ENCODE measurements at regions not wholly inside any gene's neighbourhood (a gene's known extent, or its start where the extent isn't known, plus 50 kb on each side); places are given as distances from the start of the nearest gene placed in this dataset.
A peak's percentile ranks its signal among the peaks of the same experiment; 100 is the strongest.

DNA sequence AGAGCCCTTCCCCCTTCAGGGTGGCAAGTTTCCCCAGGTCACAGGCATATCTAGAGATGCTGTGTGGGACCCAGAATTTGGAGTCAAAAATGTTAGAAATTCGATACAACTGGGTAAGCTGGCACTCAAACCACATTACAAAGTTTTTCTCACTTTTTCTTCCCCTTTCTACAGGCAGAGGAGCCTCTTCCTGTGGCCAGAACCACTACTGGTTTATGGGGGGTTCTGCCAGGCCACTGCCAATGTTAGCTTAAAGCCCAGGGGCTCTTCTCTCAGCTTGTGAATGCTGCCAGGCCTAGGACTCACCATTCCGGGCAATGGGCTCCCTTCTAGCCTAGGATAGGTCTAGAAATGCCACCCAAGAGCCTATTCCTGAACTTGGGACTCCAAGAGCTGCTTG, 617.9 kb upstream of the PHF14 start:
- DNase-seq (ENCODE audit: low read depth in 6 of 9, low spot score in 9 of 9), result no peak
- no peaks in the 10 kb centered on the region for H3K27me3 ChIP-seq (ENCODE audit: control insufficient read depth in 2 of 2, insufficient read depth in 1 of 2, low read length in 1 of 2)
- no peak overlapping the region for H3K27ac ChIP-seq (ENCODE audit: low read depth in 1 of 2, low read length in 1 of 2)
- no peaks in the 10 kb centered on the region for H3K36me3 ChIP-seq (ENCODE audit: control insufficient read depth in 2 of 2, insufficient read depth in 2 of 2, low read length in 1 of 2)
- H3K4me1 ChIP-seq (ENCODE audit: control insufficient read depth in 2 of 2, insufficient read depth in 2 of 2, low read length in 2 of 2), result no peaks in the 10 kb centered on the region
- H3K4me3 ChIP-seq (ENCODE audit: low read length in 2 of 2), result no peak overlapping the region
- WGBS, result 46% methylated on average over 2 of the region's 2 CpGs
- H3K9me3 ChIP-seq (ENCODE audit: control insufficient read depth in 2 of 2, insufficient read depth in 1 of 2, low read length in 1 of 2), result no peaks in the 10 kb centered on the region

GRCh38 chr7:10360050-10360449, 613.6 kb upstream of the PHF14 start:
- Histone ChIP-seq H3K4me3 (ENCODE audit: low read length in 2 of 2) (no peak overlapping the region), H3K27ac (ENCODE audit: low read depth in 1 of 2, low read length in 1 of 2) (no peak overlapping the region), H3K4me1 (ENCODE audit: control insufficient read depth in 2 of 2, insufficient read depth in 2 of 2, low read length in 2 of 2) (no peaks in the 10 kb centered on the region), H3K36me3 (ENCODE audit: control insufficient read depth in 2 of 2, insufficient read depth in 2 of 2, low read length in 1 of 2) (no peaks in the 10 kb centered on the region), H3K27me3 (ENCODE audit: control insufficient read depth in 2 of 2, insufficient read depth in 1 of 2, low read length in 1 of 2) (no peaks in the 10 kb centered on the region), H3K9me3 (ENCODE audit: control insufficient read depth in 2 of 2, insufficient read depth in 1 of 2, low read length in 1 of 2) (peaks cover 0 to 3% of the 10 kb centered on the region in 2 donors)
- WGBS, result 67% methylated on average over 3 of the region's 3 CpGs
- no peak for DNase-seq (ENCODE audit: low read depth in 6 of 9, low spot score in 9 of 9)

DNA sequence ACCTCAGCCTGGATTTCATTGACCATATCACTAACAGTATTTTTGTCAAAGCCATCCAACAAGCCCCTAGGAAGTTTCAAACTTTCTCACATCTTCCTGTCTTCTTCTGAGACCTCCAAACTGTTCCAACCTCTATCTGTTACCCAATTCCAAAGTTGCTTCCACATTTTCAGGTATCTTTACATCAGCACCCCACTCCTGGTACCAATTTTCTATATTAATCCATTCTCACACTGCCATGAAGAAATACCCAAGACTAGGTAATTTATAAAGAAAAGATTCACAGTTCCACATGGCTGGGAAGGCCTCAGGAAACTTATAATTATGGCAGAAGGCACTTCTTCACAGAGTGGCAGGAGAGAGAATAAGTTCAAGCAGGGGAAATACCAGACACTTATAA, 571.9 kb upstream of the PHF14 start:
- Histone ChIP-seq H3K27me3 (ENCODE audit: control insufficient read depth in 2 of 2, insufficient read depth in 1 of 2, low read length in 1 of 2) (no peaks in the 10 kb centered on the region), H3K9me3 (ENCODE audit: control insufficient read depth in 2 of 2, insufficient read depth in 1 of 2, low read length in 1 of 2) (peaks cover 0 to 8% of the 10 kb centered on the region in 2 donors), H3K4me3 (ENCODE audit: low read length in 2 of 2) (no peak overlapping the region), H3K4me1 (ENCODE audit: control insufficient read depth in 2 of 2, insufficient read depth in 2 of 2, low read length in 2 of 2) (no peaks in the 10 kb centered on the region), H3K36me3 (ENCODE audit: control insufficient read depth in 2 of 2, insufficient read depth in 2 of 2, low read length in 1 of 2) (no peaks in the 10 kb centered on the region), H3K27ac (ENCODE audit: low read depth in 1 of 2, low read length in 1 of 2) (no peak overlapping the region)
- no peak for DNase-seq (ENCODE audit: low read depth in 6 of 9, low spot score in 9 of 9)

- Histone ChIP-seq H3K27me3 (ENCODE audit: control insufficient read depth in 2 of 2, insufficient read depth in 1 of 2, low read length in 1 of 2) (no peaks in the 10 kb centered on the region), H3K4me3 (ENCODE audit: low read length in 2 of 2) (no peak overlapping the region), H3K4me1 (ENCODE audit: control insufficient read depth in 2 of 2, insufficient read depth in 2 of 2, low read length in 2 of 2) (no peaks in the 10 kb centered on the region), H3K9me3 (ENCODE audit: control insufficient read depth in 2 of 2, insufficient read depth in 1 of 2, low read length in 1 of 2) (no peaks in the 10 kb centered on the region), H3K36me3 (ENCODE audit: control insufficient read depth in 2 of 2, insufficient read depth in 2 of 2, low read length in 1 of 2) (no peaks in the 10 kb centered on the region), H3K27ac (ENCODE audit: low read depth in 1 of 2, low read length in 1 of 2) (no peak overlapping the region)
- DNase-seq (ENCODE audit: low read depth in 6 of 9, low spot score in 9 of 9), result peak in 7 of 9 donors; percentile 1 to 45 (median 25)
- WGBS, result 16% methylated on average over 3 of the region's 3 CpGs
These were observed 561.2 kb upstream of the PHF14 start for GRCh38 chr7:10412422-10413019.

DNA sequence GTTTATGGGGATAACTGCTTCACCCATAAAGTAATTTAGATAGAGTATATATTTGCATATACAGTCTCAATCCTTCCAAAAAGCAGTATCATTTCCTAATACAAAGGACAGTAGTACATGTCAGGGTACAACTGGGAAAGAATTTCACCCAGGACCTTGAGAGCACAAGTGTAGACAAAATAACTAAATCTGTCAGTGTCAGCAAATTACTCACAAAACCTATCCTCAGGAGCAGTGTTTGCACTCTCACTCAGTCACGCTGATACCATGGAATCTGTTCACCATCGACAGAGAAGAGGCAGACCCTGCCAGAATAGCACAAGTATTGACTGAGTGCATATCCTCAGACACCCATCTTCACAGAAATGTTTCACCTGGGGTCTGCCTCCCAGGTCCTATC, 554.7 kb upstream of the PHF14 start:
- no peaks in the 10 kb centered on the region for H3K4me1 ChIP-seq (ENCODE audit: control insufficient read depth in 2 of 2, insufficient read depth in 2 of 2, low read length in 2 of 2)
- H3K27me3 ChIP-seq (ENCODE audit: control insufficient read depth in 2 of 2, insufficient read depth in 1 of 2, low read length in 1 of 2), result no peaks in the 10 kb centered on the region
- no peaks in the 10 kb centered on the region for H3K9me3 ChIP-seq (ENCODE audit: control insufficient read depth in 2 of 2, insufficient read depth in 1 of 2, low read length in 1 of 2)
- H3K27ac ChIP-seq (ENCODE audit: low read depth in 1 of 2, low read length in 1 of 2), result no peak overlapping the region
- WGBS, result 90% methylated on average over 2 of the region's 2 CpGs
- H3K4me3 ChIP-seq (ENCODE audit: low read length in 2 of 2), result no peak overlapping the region
- DNase-seq (ENCODE audit: low read depth in 6 of 9, low spot score in 9 of 9), result no peak
- H3K36me3 ChIP-seq (ENCODE audit: control insufficient read depth in 2 of 2, insufficient read depth in 2 of 2, low read length in 1 of 2), result no peaks in the 10 kb centered on the region

DNA sequence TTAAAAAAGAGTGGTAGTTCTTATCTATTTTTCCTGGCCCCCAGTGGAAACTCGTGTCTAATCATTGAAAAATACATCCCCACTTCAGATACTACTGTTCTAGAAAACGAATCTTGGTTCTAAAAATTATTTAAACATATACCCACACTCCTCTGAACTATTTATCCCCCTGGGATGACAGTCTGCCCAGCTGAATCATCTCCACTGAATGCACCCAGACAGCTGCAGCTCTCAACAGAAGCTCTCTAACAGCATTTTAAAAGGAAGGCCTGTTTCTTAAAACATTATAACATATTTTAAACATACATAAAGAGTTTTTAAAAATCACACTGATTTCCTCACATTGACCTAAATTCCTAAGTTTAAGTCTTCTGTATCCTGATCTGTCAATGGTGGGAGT, 544.6 kb upstream of the PHF14 start:
- no peaks in the 10 kb centered on the region for H3K27me3 ChIP-seq (ENCODE audit: control insufficient read depth in 2 of 2, insufficient read depth in 1 of 2, low read length in 1 of 2)
- H3K9me3 ChIP-seq (ENCODE audit: control insufficient read depth in 2 of 2, insufficient read depth in 1 of 2, low read length in 1 of 2), result no peaks in the 10 kb centered on the region

DNA sequence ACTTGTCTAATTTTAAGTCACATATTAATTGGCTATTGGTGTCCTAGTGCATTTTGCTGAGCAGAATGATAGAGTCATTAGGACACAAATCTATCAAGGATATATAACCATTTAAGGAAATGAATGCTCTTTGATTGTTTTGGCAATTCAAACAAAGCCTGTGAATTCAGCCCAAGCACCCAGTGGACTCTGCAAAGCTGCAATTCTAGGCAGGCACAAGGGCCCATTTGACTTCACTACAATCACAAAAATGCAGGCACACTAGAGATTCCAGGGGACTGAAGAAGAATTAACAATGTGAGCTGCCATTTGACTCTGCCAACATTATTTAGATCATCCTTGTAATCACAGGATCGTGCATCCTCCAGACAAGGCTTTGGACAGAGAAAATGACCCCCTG, 544.2 kb upstream of the PHF14 start:
- 96% methylated on average over 1 of the region's 1 CpG for WGBS
- no peak for DNase-seq (ENCODE audit: low read depth in 6 of 9, low spot score in 9 of 9)

More for the DNA sequence above, 544.6 kb upstream of the PHF14 start:
- no peak overlapping the region for H3K27ac ChIP-seq (ENCODE audit: low read depth in 1 of 2, low read length in 1 of 2)
- H3K36me3 ChIP-seq (ENCODE audit: control insufficient read depth in 2 of 2, insufficient read depth in 2 of 2, low read length in 1 of 2), result no peaks in the 10 kb centered on the region
- no peak overlapping the region for H3K4me3 ChIP-seq (ENCODE audit: low read length in 2 of 2)
- no peak for DNase-seq (ENCODE audit: low read depth in 6 of 9, low spot score in 9 of 9)
- 77% methylated on average over 2 of the region's 2 CpGs for WGBS
- no peaks in the 10 kb centered on the region for H3K4me1 ChIP-seq (ENCODE audit: control insufficient read depth in 2 of 2, insufficient read depth in 2 of 2, low read length in 2 of 2)

GRCh38 chr7:10436302-10436701, 537.4 kb upstream of the PHF14 start:
- no peaks in the 10 kb centered on the region for H3K9me3 ChIP-seq (ENCODE audit: control insufficient read depth in 2 of 2, insufficient read depth in 1 of 2, low read length in 1 of 2)
- no peak for DNase-seq (ENCODE audit: low read depth in 6 of 9, low spot score in 9 of 9)
- H3K27ac ChIP-seq (ENCODE audit: low read depth in 1 of 2, low read length in 1 of 2), result no peak overlapping the region
- 92% methylated on average over 2 of the region's 2 CpGs for WGBS
- no peak overlapping the region for H3K4me3 ChIP-seq (ENCODE audit: low read length in 2 of 2)
- H3K27me3 ChIP-seq (ENCODE audit: control insufficient read depth in 2 of 2, insufficient read depth in 1 of 2, low read length in 1 of 2), result no peaks in the 10 kb centered on the region
- no peaks in the 10 kb centered on the region for H3K36me3 ChIP-seq (ENCODE audit: control insufficient read depth in 2 of 2, insufficient read depth in 2 of 2, low read length in 1 of 2)
- H3K4me1 ChIP-seq (ENCODE audit: control insufficient read depth in 2 of 2, insufficient read depth in 2 of 2, low read length in 2 of 2), result no peaks in the 10 kb centered on the region

More for the DNA sequence above, 544.2 kb upstream of the PHF14 start:
- Histone ChIP-seq H3K36me3 (ENCODE audit: control insufficient read depth in 2 of 2, insufficient read depth in 2 of 2, low read length in 1 of 2) (no peaks in the 10 kb centered on the region), H3K9me3 (ENCODE audit: control insufficient read depth in 2 of 2, insufficient read depth in 1 of 2, low read length in 1 of 2) (no peaks in the 10 kb centered on the region), H3K4me1 (ENCODE audit: control insufficient read depth in 2 of 2, insufficient read depth in 2 of 2, low read length in 2 of 2) (no peaks in the 10 kb centered on the region), H3K4me3 (ENCODE audit: low read length in 2 of 2) (no peak overlapping the region), H3K27ac (ENCODE audit: low read depth in 1 of 2, low read length in 1 of 2) (no peak overlapping the region), H3K27me3 (ENCODE audit: control insufficient read depth in 2 of 2, insufficient read depth in 1 of 2, low read length in 1 of 2) (no peaks in the 10 kb centered on the region)

DNA sequence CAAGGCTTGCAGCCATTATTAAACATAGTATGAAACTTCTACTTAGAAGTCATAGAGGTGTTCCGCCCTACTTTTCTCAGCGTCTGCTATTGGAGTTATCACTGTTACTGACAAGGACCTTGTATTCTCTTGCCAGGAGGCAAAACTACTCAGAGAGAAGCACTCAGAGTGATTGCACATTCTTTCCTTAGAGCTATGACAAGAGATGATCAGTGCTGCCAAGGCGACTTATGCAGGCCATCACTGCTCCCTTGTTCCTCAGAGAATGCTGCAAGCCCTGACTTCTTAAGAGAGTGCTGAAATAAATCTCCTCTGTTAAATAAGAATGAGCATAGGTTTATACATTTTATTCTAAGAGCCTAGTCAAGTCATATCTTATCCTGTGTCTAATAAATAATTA, 534.6 kb upstream of the PHF14 start:
- Histone ChIP-seq H3K4me1 (ENCODE audit: control insufficient read depth in 2 of 2, insufficient read depth in 2 of 2, low read length in 2 of 2) (no peaks in the 10 kb centered on the region), H3K4me3 (ENCODE audit: low read length in 2 of 2) (no peak overlapping the region), H3K27ac (ENCODE audit: low read depth in 1 of 2, low read length in 1 of 2) (no peak overlapping the region), H3K9me3 (ENCODE audit: control insufficient read depth in 2 of 2, insufficient read depth in 1 of 2, low read length in 1 of 2) (peaks cover 0 to 1% of the 10 kb centered on the region in 2 donors), H3K36me3 (ENCODE audit: control insufficient read depth in 2 of 2, insufficient read depth in 2 of 2, low read length in 1 of 2) (no peaks in the 10 kb centered on the region), H3K27me3 (ENCODE audit: control insufficient read depth in 2 of 2, insufficient read depth in 1 of 2, low read length in 1 of 2) (no peaks in the 10 kb centered on the region)
- no peak for DNase-seq (ENCODE audit: low read depth in 6 of 9, low spot score in 9 of 9)
- WGBS, result 94% methylated on average over 3 of the region's 3 CpGs

GRCh38 chr7:10455936-10456335, 517.7 kb upstream of the PHF14 start:
- no peak overlapping the region for H3K27ac ChIP-seq (ENCODE audit: low read depth in 1 of 2, low read length in 1 of 2)
- no peaks in the 10 kb centered on the region for H3K9me3 ChIP-seq (ENCODE audit: control insufficient read depth in 2 of 2, insufficient read depth in 1 of 2, low read length in 1 of 2)
- H3K4me1 ChIP-seq (ENCODE audit: control insufficient read depth in 2 of 2, insufficient read depth in 2 of 2, low read length in 2 of 2), result no peaks in the 10 kb centered on the region
- no peak overlapping the region for H3K4me3 ChIP-seq (ENCODE audit: low read length in 2 of 2)
- no peaks in the 10 kb centered on the region for H3K27me3 ChIP-seq (ENCODE audit: control insufficient read depth in 2 of 2, insufficient read depth in 1 of 2, low read length in 1 of 2)
- no peaks in the 10 kb centered on the region for H3K36me3 ChIP-seq (ENCODE audit: control insufficient read depth in 2 of 2, insufficient read depth in 2 of 2, low read length in 1 of 2)
- no peak for DNase-seq (ENCODE audit: low read depth in 6 of 9, low spot score in 9 of 9)
